ENCODE measurements at regions not wholly inside any gene's neighbourhood (a gene's known extent, or its start where the extent isn't known, plus 50 kb on each side); places are given as distances from the start of the nearest gene placed in this dataset.
A peak's percentile ranks its signal among the peaks of the same experiment; 100 is the strongest.

- no peak for TF ChIP-seq REST (IDR thresholded peaks at IDR 0.05; ENCODE audit: low read depth, low read length)
- TF ChIP-seq SMC3 (IDR thresholded peaks at IDR 0.05; ENCODE audit: low read depth, low read length) = no peak
- peak; percentile 93 for TF ChIP-seq TCF12 (IDR thresholded peaks at IDR 0.05)
- no peak for TF ChIP-seq FOXJ3 (CRISPR knock-in tag; IDR thresholded peaks at IDR 0.05)
- TF ChIP-seq TEAD4 (IDR thresholded peaks at IDR 0.05; ENCODE audit: borderline replicate concordance, insufficient read depth) = peak; percentile 93
- TF ChIP-seq ZBTB33 (IDR thresholded peaks at IDR 0.05; ENCODE audit: borderline replicate concordance, low read depth) = 0 out of 2 replicates have a peak, but pooled peaks have one; percentile 63
Measured at GRCh38 chr6:113385020-113385431, 472.1 kb upstream of the MARCKS start (continued).

- Histone ChIP-seq H3K36me3 (replicated peaks in 1 of 2; ENCODE audit: control insufficient read depth in 1 of 2, insufficient read depth in 2 of 2, low read length in 1 of 2) (no peaks in the 10 kb centered on the region), H3K27ac (ENCODE audit: low read depth in 2 of 2, low read length in 1 of 2) (no peak overlapping the region), H3F3A (replicated peaks; ENCODE audit: insufficient read depth) (peaks cover 15% of the 10 kb centered on the region), H3K79me2 (ENCODE audit: insufficient read depth) (no peaks in the 10 kb centered on the region), H3K27me3 (ENCODE audit: insufficient read depth) (no peaks in the 10 kb centered on the region), H2AFZ (ENCODE audit: low read depth) (no peak overlapping the region; the same call in 1 of the 2 replicates), H3K9me3 (no peaks in the 10 kb centered on the region), H3K4me3 (ENCODE audit: low read depth in 2 of 2, low read length in 1 of 2) (no peak overlapping the region), H3K4me2 (no peak overlapping the region), H3K4me1 (ENCODE audit: control insufficient read depth in 1 of 2, insufficient read depth in 2 of 2, low read depth in 1 of 2, low read length in 1 of 2) (peaks cover 0 to 5% of the 10 kb centered on the region in 2 experiments; a peak in 2 of 4 replicates), H3K9me2 (no peaks in the 10 kb centered on the region), H4K20me1 (ENCODE audit: insufficient read depth) (no peaks in the 10 kb centered on the region), H3K9ac (no peak overlapping the region)
- POLR2A ChIA-PET = no interaction called here
- DNase-seq = no peak
- 90% methylated on average over 2 of the region's 2 CpGs for WGBS (ENCODE audit: low lambda C conversion rate)
- CTCF ChIA-PET = interaction anchor here (1.0 kb wide), 1 partner anchor 490 kb away, joined by 4 read pairs; no protein-coding TSS in a partner anchor
- no peak for TF ChIP-seq MXI1 (IDR thresholded peaks at IDR 0.05; ENCODE audit: low read depth, low read length)
- TF ChIP-seq CTCF (IDR thresholded peaks at IDR 0.05) = no peak
- TF ChIP-seq ELF1 (IDR thresholded peaks at IDR 0.05) = no peak
- TF ChIP-seq EP300 (IDR thresholded peaks at IDR 0.05; ENCODE audit: borderline replicate concordance in 1 of 2, low read depth in 1 of 2, low read length in 1 of 2) = no peak
- TF ChIP-seq YY1 (IDR thresholded peaks at IDR 0.05; ENCODE audit: low read depth) = no peak
- no peak for TF ChIP-seq GABPA (IDR thresholded peaks at IDR 0.05; ENCODE audit: low read depth)
- no peak for TF ChIP-seq RCOR1 (IDR thresholded peaks at IDR 0.05; ENCODE audit: low read length)
- no peak for TF ChIP-seq GATA2 (CRISPR knock-in tag; IDR thresholded peaks at IDR 0.05)
- TF ChIP-seq TCF12 (IDR thresholded peaks at IDR 0.05) = no peak
- TF ChIP-seq RAD21 (IDR thresholded peaks at IDR 0.05; ENCODE audit: low read length) = no peak
- no peak for TF ChIP-seq FOSL2 (IDR thresholded peaks at IDR 0.05; ENCODE audit: borderline replicate concordance, low read depth)
- TF ChIP-seq USF1 (IDR thresholded peaks at IDR 0.05; ENCODE audit: borderline replicate concordance, low read depth) = no peak
- no peak for TF ChIP-seq NFIC (IDR thresholded peaks at IDR 0.05; ENCODE audit: borderline replicate concordance)
- TF ChIP-seq POLR2AphosphoS5 (IDR thresholded peaks at IDR 0.05; ENCODE audit: low read depth, low read length) = no peak
- TF ChIP-seq, protein P1, sequence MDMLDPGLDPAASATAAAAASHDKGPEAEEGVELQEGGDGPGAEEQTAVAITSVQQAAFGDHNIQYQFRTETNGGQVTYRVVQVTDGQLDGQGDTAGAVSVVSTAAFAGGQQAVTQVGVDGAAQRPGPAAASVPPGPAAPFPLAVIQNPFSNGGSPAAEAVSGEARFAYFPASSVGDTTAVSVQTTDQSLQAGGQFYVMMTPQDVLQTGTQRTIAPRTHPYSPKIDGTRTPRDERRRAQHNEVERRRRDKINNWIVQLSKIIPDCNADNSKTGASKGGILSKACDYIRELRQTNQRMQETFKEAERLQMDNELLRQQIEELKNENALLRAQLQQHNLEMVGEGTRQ (IDR thresholded peaks at IDR 0.05; ENCODE audit: borderline replicate concordance, low read depth, low read length) = no peak
Measured at GRCh38 chr6:113388996-113389395, 468.1 kb upstream of the MARCKS start.

All from SK-N-SH (cell line).